ENCODE measurements at regions not wholly inside any gene's neighbourhood (a gene's known extent, or its start where the extent isn't known, plus 50 kb on each side); places are given as distances from the start of the nearest gene placed in this dataset.

- TF ChIP-seq POLR2AphosphoS5 (IDR thresholded peaks at IDR 0.05; ENCODE audit: borderline replicate concordance, low read depth, low read length) (no peak), EZH2 (IDR thresholded peaks at IDR 0.05) (no peak), FOXP2 (optimal IDR thresholded peaks at IDR 0.05; ENCODE audit: control extremely low read depth, extremely low read length, insufficient read depth) (no peak)
Measured at GRCh38 chr4:131257241-131257640, 1891.9 kb upstream of the PCDH10 start.

Data from SK-N-MC (cell line).